ENCODE measurements at regions not wholly inside any gene's neighbourhood (a gene's known extent, or its start where the extent isn't known, plus 50 kb on each side); places are given as distances from the start of the nearest gene placed in this dataset.

GRCh38 chr10:43857206-43857930 is 208.7 kb upstream of the ZNF32 start:
- ATAC-seq (no peak), DNase-seq (ENCODE audit: low read depth in 1 of 2, low spot score in 1 of 2) (no peak), FAIRE-seq (no peak)
- 41% methylated on average over 6 of the region's 6 CpGs for WGBS (ENCODE audit: missing lambda C conversion rate)
- Histone ChIP-seq H3K27ac (no peak overlapping the region), H3K4me3 (no peak overlapping the region), H3K4me1 (no peaks in the 10 kb centered on the region), H3K4me2 (no peak overlapping the region), H3K9me3 (no peaks in the 10 kb centered on the region; the same call in 2 of the 3 replicates)
- ChIA-PET POLR2A (no interaction called here), CTCF (interaction anchor here (0.8 kb wide), 1 partner anchor 9 kb away, joined by 4 read pairs; no protein-coding TSS in a partner anchor)
- TF ChIP-seq ZC3H11A (IDR thresholded peaks at IDR 0.05) (no peak), FOXS1 (CRISPR knock-in tag; IDR thresholded peaks at IDR 0.05) (no peak), MYC (IDR thresholded peaks at IDR 0.05; ENCODE audit: borderline replicate concordance, low read length) (no peak)

GRCh38 chr10:43856299-43856698 is 207.6 kb upstream of the ZNF32 start:
- WGBS (ENCODE audit: missing lambda C conversion rate) = 41% methylated on average over 5 of the region's 5 CpGs
- no peak for TF ChIP-seq REST (IDR thresholded peaks at IDR 0.05)
- TF ChIP-seq, protein P1, sequence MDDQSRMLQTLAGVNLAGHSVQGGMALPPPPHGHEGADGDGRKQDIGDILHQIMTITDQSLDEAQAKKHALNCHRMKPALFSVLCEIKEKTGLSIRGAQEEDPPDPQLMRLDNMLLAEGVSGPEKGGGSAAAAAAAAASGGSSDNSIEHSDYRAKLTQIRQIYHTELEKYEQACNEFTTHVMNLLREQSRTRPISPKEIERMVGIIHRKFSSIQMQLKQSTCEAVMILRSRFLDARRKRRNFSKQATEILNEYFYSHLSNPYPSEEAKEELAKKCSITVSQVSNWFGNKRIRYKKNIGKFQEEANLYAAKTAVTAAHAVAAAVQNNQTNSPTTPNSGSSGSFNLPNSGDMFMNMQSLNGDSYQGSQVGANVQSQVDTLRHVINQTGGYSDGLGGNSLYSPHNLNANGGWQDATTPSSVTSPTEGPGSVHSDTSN (IDR thresholded peaks at IDR 0.05) = no peak
- TF ChIP-seq, protein P2, sequence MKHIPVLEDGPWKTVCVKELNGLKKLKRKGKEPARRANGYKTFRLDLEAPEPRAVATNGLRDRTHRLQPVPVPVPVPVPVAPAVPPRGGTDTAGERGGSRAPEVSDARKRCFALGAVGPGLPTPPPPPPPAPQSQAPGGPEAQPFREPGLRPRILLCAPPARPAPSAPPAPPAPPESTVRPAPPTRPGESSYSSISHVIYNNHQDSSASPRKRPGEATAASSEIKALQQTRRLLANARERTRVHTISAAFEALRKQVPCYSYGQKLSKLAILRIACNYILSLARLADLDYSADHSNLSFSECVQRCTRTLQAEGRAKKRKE (CRISPR knock-in tag; IDR thresholded peaks at IDR 0.05; ENCODE audit: low read depth) = no peak
- TF ChIP-seq, protein P3, sequence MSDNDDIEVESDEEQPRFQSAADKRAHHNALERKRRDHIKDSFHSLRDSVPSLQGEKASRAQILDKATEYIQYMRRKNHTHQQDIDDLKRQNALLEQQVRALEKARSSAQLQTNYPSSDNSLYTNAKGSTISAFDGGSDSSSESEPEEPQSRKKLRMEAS (IDR thresholded peaks at IDR 0.05) = no peak
- TF ChIP-seq, protein P4, sequence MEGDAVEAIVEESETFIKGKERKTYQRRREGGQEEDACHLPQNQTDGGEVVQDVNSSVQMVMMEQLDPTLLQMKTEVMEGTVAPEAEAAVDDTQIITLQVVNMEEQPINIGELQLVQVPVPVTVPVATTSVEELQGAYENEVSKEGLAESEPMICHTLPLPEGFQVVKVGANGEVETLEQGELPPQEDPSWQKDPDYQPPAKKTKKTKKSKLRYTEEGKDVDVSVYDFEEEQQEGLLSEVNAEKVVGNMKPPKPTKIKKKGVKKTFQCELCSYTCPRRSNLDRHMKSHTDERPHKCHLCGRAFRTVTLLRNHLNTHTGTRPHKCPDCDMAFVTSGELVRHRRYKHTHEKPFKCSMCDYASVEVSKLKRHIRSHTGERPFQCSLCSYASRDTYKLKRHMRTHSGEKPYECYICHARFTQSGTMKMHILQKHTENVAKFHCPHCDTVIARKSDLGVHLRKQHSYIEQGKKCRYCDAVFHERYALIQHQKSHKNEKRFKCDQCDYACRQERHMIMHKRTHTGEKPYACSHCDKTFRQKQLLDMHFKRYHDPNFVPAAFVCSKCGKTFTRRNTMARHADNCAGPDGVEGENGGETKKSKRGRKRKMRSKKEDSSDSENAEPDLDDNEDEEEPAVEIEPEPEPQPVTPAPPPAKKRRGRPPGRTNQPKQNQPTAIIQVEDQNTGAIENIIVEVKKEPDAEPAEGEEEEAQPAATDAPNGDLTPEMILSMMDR (IDR thresholded peaks at IDR 0.05) = no peak
- TF ChIP-seq ZFP36 (IDR thresholded peaks at IDR 0.05; ENCODE audit: borderline replicate concordance, partially characterized antibody) = no peak
- no peak for TF ChIP-seq ZSCAN20 (CRISPR knock-in tag; IDR thresholded peaks at IDR 0.05)
- no peak for TF ChIP-seq FOSB (CRISPR knock-in tag; IDR thresholded peaks at IDR 0.05)
- no peak for TF ChIP-seq TP53 (CRISPR knock-in tag; IDR thresholded peaks at IDR 0.05)
- no peak for TF ChIP-seq RNF2 (IDR thresholded peaks at IDR 0.05; ENCODE audit: borderline replicate concordance, low read depth)
- Histone ChIP-seq H3K27ac (no peak overlapping the region), H3K4me3 (no peak overlapping the region), H3K9me3 (no peaks in the 10 kb centered on the region; the same call in 2 of the 3 replicates), H3K4me1 (no peaks in the 10 kb centered on the region), H3K4me2 (no peak overlapping the region)
- DNase-seq (ENCODE audit: low read depth in 1 of 2, low spot score in 1 of 2) (no peak), FAIRE-seq (no peak), ATAC-seq (no peak)
- CTCF ChIA-PET = no interaction called here
- POLR2A ChIA-PET = no interaction called here

DNA sequence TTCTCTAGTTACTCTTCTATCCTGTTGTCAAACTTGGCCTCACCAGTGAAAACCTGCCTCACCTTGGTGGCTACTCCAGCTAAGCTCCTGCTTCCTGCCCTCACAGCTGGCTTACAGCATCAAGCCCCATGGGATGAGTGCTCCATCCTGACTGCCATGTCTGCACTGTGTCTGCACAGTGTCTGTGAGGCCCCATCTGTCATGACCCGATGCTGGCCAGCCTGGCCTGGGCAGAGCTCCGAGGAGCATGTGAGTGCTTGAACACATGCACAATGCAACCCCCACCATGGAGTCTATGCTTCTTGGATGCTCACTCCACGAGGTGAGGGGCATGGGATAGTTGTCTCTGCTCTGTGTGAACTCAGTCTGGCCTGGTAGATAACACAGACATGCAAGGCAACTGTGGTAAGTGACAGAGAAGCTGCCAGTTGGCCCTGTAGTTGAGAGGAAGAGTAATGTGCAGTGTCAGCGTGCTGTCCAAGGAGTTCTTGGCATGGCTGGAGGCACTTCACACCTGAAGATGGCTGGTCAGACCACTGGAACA is 207.1 kb upstream of the ZNF32 start:
- H3K4me2 ChIP-seq = no peak overlapping the region
- H3K9me3 ChIP-seq = no peaks in the 10 kb centered on the region; the same call in 2 of the 3 replicates
- no peaks in the 10 kb centered on the region for H3K4me1 ChIP-seq
- no peak overlapping the region for H3K27ac ChIP-seq
- ATAC-seq (no peak), FAIRE-seq (no peak), DNase-seq (ENCODE audit: low read depth in 1 of 2, low spot score in 1 of 2) (no peak)
- WGBS (ENCODE audit: missing lambda C conversion rate) = 14% methylated on average over 2 of the region's 4 CpGs
- H3K4me3 ChIP-seq = no peak overlapping the region
- ChIA-PET CTCF (no interaction called here), POLR2A (no interaction called here)
- TF ChIP-seq HOXB5 (CRISPR knock-in tag; IDR thresholded peaks at IDR 0.05) = no peak
- no peak for TF ChIP-seq HOXB13 (CRISPR knock-in tag; IDR thresholded peaks at IDR 0.05; ENCODE audit: low read depth)
- no peak for TF ChIP-seq MAZ (IDR thresholded peaks at IDR 0.05; ENCODE audit: borderline replicate concordance, low read depth, low read length)
- no peak for TF ChIP-seq BHLHE40 (IDR thresholded peaks at IDR 0.05; ENCODE audit: low read depth, low read length)
- no peak for TF ChIP-seq RCOR1 (IDR thresholded peaks at IDR 0.05; ENCODE audit: low read depth, low read length)
- no peak for TF ChIP-seq HES2 (IDR thresholded peaks at IDR 0.05)
- no peak for TF ChIP-seq EHF (CRISPR knock-in tag; IDR thresholded peaks at IDR 0.05)
- no peak for TF ChIP-seq ZSCAN20 (CRISPR knock-in tag; IDR thresholded peaks at IDR 0.05)
- no peak for TF ChIP-seq USF2 (IDR thresholded peaks at IDR 0.05)
- no peak for TF ChIP-seq JUN (IDR thresholded peaks at IDR 0.05)
